Lung (tissue), 11 donors: ENCODE measurements at regions not wholly inside any gene's neighbourhood (a gene's known extent, or its start where the extent isn't known, plus 50 kb on each side); places are given as distances from the start of the nearest gene placed in this dataset.

ENCODE experiments used
- ATAC-seq: fragments of 200-7000 bp; cut with Tn5 transposase; one replicate; pipeline ENCODE4 v1.9.1; 2020; ENCODE audit warnings: moderate number of reproducible peaks; ENCODE audit not compliant: insufficient read depth, low FRiP score
- DNase-seq, 3 donors: peaks; one replicate each; pipeline ENCODE4 v3.0.0-alpha.2; 2013 to 2017
- H3K27ac ChIP-seq, 2 donors: one replicate each; pipeline ENCODE4 v1.5.1; 2013; ENCODE audit warnings: mild to moderate bottlenecking in 2 of 2, moderate library complexity in 2 of 2, control low read depth in 1 of 2, inconsistent platforms in 1 of 2, low read depth in 1 of 2, low read length in 1 of 2
- H3K27me3 ChIP-seq, 3 donors: one replicate each; pipeline ENCODE4 v1.5.1; 2013; ENCODE audit warnings: low read length in 2 of 3; ENCODE audit not compliant: control insufficient read depth in 3 of 3, insufficient read depth in 3 of 3
- H3K36me3 ChIP-seq, 4 donors: one replicate each; pipeline ENCODE4 v1.5.1; 2013; ENCODE audit warnings: low read length in 4 of 4, mild to moderate bottlenecking in 1 of 4, moderate library complexity in 1 of 4; ENCODE audit not compliant: control insufficient read depth in 4 of 4, insufficient read depth in 4 of 4
- H3K4me1 ChIP-seq, 5 donors: one replicate each; pipeline ENCODE4 v1.5.1; 2013; ENCODE audit warnings: low read length in 5 of 5, mild to moderate bottlenecking in 2 of 5, moderate library complexity in 1 of 5; ENCODE audit not compliant: control insufficient read depth in 5 of 5, insufficient read depth in 5 of 5
- H3K4me3 ChIP-seq: one replicate; pipeline ENCODE4 v1.5.1; 2013; ENCODE audit warnings: mild to moderate bottlenecking, control low read depth, moderate library complexity
- H3K9ac ChIP-seq, 2 donors: one replicate each; pipeline ENCODE4 v1.5.1; 2013; ENCODE audit warnings: low read length in 2 of 2, control low read depth in 1 of 2; ENCODE audit not compliant: insufficient read depth in 1 of 2
- H3K9me3 ChIP-seq, 4 donors: one replicate each; pipeline ENCODE4 v1.5.1; 2013; ENCODE audit warnings: low read length in 3 of 4, mild to moderate bottlenecking in 1 of 4, moderate library complexity in 1 of 4; ENCODE audit not compliant: control insufficient read depth in 4 of 4, insufficient read depth in 3 of 4
- CTCF ChIP-seq: IDR thresholded peaks from 2 replicates; pipeline ENCODE4 v1.5.1; 2012; ENCODE audit warnings: mild to moderate bottlenecking; ENCODE audit errors: control extremely low read depth, extremely low read depth
- WGBS, 2 donors: extraction: QIAGEN DNeasy Blood & Tissue Kit; methylation state at CpG; one replicate each; pipeline ENCODE4 v1.1.7; 2013; 5-methylcytosine and 5-hydroxymethylcytosine counted together
- donor health status: control.
- donor health status: control.
- donor health status: Bipolar disorder and iron deficiency.
- donor health status: healthy.
- donor health status: DM: yes; HTN: yes; CAD: no.

DNA sequence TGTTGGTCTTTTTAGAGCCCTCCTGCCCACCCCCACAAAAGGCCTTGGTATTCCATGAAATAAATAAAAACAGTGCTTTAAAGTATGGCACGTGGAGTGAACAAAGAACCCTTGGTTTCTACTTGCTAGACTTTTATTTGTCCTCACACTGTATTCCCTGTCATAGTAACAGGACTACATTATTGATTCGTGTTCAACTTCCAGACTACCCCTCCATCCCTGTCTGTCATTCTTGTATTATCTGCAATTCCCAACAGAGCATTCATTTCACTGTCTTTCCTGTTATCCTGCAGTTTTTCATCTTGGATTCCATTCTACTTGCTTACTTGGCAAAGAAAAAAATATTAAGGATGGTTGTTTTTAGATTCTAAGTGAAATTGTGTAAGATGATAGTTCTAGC, 307.4 kb upstream of the CNR1 start:
- no peaks in the 10 kb centered on the region for H3K27me3 ChIP-seq
- no peaks in the 10 kb centered on the region for H3K4me1 ChIP-seq
- no peaks in the 10 kb centered on the region for H3K36me3 ChIP-seq
- H3K27ac ChIP-seq: no peak overlapping the region
- no peak for TF ChIP-seq CTCF
- 64 to 75% methylated on average over 2 of the region's 2 CpGs for WGBS, 2 donors
- peaks cover 0 to 4% (median 1%) of the 10 kb centered on the region in 4 donors for H3K9me3 ChIP-seq
- H3K9ac ChIP-seq: no peak overlapping the region
- no peak overlapping the region for H3K4me3 ChIP-seq
- DNase-seq: no peak
- ATAC-seq: no peak

GRCh38 chr6:88472851-88473525, 306.8 kb upstream of the CNR1 start:
- H3K27ac ChIP-seq: no peak overlapping the region
- no peaks in the 10 kb centered on the region for H3K4me1 ChIP-seq
- ATAC-seq (no peak), DNase-seq (no peak)
- no peak overlapping the region for H3K4me3 ChIP-seq
- H3K36me3 ChIP-seq: no peaks in the 10 kb centered on the region
- peaks cover 0 to 3% (median 1%) of the 10 kb centered on the region in 4 donors for H3K9me3 ChIP-seq
- 48 to 53% methylated on average over 11 of the region's 11 CpGs for WGBS, 2 donors
- no peak overlapping the region for H3K9ac ChIP-seq
- TF ChIP-seq CTCF: no peak
- H3K27me3 ChIP-seq: no peaks in the 10 kb centered on the region

GRCh38 chr6:88459643-88460042, 293.5 kb upstream of the CNR1 start:
- Histone ChIP-seq H3K27ac (no peak overlapping the region), H3K4me1 (no peaks in the 10 kb centered on the region), H3K27me3 (no peaks in the 10 kb centered on the region), H3K4me3 (no peak overlapping the region), H3K36me3 (no peaks in the 10 kb centered on the region), H3K9ac (no peak overlapping the region), H3K9me3 (peaks cover 0 to 2% (median 0%) of the 10 kb centered on the region in 4 donors)
- no peak for TF ChIP-seq CTCF
- 53 to 56% methylated on average over 1 of the region's 1 CpG for WGBS, 2 donors
- ATAC-seq (no peak), DNase-seq (no peak)

DNA sequence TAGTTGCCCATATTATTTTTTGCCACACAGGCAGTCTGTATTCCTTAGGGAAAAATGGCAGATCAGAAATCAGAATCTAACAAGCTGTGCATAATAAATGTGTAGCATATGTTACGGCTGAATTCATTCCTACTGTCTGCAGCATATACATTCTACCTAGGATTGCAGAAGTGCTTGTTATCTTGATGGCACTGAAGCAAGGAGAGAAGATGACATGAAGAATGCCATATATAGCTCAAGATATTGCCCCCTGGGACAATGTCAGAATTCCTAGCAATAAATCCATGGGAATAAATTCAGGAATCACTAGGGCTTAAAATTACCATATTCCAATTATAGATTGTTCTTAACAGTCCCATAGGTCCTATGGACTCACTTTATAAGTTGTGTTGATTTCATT, 293.0 kb upstream of the CNR1 start:
- no peaks in the 10 kb centered on the region for H3K27me3 ChIP-seq
- H3K4me1 ChIP-seq: no peaks in the 10 kb centered on the region
- no peaks in the 10 kb centered on the region for H3K36me3 ChIP-seq
- H3K9me3 ChIP-seq: peaks cover 0 to 2% (median 0%) of the 10 kb centered on the region in 4 donors
- H3K9ac ChIP-seq: no peak overlapping the region
- no peak overlapping the region for H3K4me3 ChIP-seq
- WGBS, 2 donors: 91 to 93% methylated on average over 1 of the region's 1 CpG
- no peak overlapping the region for H3K27ac ChIP-seq
- no peak for TF ChIP-seq CTCF
- ATAC-seq (no peak), DNase-seq (no peak)
